Glomerular visceral epithelial cell (primary cell): ENCODE measurements at regions not wholly inside any gene's neighbourhood (a gene's known extent, or its start where the extent isn't known, plus 50 kb on each side); places are given as distances from the start of the nearest gene placed in this dataset.
"Not testable (repeated sequence)": the region's sequence is repeated elsewhere in the genome, so short reads cannot be mapped to it uniquely, and the experiment has no call there.

ENCODE experiments used
- DNase-seq: peaks from one replicate; pipeline ENCODE4 v3.0.0-alpha.2; 2016; ENCODE audit errors: extremely low spot score

DNA sequence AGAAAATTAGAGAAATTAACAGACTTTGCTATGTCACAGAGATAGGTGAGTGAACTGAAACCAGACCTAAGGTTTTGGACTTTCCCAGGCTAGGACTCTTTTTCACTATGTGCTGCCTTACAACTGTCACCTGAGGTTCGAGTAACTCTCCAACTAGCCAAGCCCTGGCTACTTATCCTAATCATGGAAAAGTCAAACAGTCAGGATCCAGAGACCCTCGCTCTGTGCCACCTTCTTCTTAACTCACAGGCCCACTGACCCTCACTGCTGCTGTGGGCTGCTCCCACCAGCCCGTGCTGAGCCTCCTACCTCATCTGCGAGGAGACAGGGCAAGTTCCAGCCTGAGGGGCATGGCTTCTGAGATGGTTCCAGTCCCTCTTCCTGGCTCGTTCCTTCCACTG is 211.4 kb upstream of the KLF14 start:
- no peak for DNase-seq

DNA sequence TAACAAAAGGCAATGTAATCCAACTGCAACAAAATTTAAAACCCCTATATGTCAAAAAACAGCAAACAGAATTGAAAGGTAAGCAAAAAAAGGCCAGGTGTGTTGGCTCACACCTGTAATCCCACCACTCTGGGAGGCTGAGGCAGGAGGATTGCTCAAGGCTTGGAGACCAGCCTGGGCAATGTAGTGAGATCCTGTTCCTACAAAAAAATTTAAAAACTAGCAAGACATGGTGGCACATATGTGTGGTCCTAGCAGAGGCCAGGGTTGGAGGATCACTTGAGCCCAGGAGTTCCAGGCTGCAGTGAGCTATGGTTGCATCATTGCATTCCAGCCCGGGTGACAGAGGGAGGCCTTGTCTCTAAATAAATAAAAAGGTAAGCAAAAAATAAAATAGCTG is 212.1 kb upstream of the KLF14 start:
- DNase-seq = no peak

DNA sequence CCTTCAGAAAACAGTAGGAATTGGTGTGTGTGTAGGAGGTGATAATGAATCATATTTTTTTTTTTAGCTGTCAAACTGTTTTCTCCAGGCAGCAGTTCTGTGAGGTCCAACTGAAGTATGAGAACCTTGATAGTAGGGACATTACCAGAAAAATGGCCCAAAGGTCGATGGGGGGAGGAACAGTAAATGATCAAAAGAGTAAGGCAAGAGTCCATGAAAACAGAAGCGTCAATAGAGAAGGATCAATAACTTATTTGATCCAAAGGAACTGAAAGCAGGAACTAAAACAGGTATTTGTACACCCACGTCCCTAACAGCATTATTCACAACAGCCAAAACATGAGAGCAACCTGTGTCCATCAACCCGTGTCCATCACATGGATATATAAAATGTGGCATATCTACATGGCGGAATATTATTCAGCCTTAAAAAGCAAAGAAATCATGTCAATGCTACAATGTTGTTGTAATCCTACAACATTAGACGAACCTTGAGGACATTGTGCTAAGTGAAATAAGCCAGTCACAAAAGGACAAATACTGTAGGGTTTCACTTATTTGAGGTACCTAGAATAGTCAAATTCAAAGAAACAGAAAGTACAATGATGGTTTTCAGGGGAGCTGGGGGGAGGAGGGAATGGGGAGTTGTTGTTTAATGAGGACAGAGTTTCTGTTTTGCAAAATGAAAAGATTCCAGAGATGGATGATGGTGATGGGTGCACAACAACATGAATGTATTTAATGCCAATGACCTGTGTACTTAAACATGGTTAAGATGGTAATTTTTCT is 214.0 kb upstream of the KLF14 start:
- no peak for DNase-seq

DNA sequence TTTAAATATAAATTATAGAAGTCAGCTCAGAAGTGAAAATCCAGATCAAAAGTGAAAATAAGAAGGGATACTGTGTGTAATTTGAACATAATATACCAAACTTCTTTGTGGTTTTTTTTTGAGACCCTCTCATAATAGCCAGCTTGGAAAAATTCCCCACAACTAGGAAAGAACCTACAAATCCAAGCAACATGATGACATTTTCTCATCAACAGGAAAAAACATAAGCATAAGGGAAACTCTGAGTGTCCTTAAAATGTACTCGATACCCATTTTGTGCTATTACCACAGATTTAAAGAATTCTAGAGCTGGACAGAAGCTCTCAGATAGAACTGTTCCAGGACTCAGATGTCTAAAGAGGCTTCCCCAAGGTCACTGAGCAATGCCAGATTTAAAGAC is 214.8 kb upstream of the KLF14 start:
- DNase-seq = no peak

- DNase-seq = no peak
Observed at GRCh38 chr7:130949550-130949949, 215.5 kb upstream of the KLF14 start.

DNA sequence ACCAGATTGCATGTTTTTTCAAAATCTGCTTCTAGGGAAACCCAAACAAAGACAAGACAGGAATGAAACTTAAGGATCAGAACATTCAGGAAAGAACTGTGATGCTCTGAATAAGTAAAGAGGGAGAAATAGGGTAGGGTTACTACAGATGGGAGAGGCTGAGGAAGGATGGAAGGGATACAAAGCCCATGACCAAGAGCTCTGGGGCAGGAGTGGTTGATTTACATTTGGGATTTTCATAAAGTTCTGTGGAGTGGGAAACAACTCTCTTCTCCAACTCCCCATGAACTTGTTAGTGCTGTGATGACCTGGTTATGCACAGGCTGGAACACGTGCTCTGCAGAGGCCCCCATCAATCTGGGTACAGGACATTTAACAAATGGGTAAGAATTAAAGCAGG is 216.0 kb upstream of the KLF14 start:
- DNase-seq = no peak

GRCh38 chr7:130950741-130951140 is 216.7 kb upstream of the KLF14 start:
- no peak for DNase-seq

DNA sequence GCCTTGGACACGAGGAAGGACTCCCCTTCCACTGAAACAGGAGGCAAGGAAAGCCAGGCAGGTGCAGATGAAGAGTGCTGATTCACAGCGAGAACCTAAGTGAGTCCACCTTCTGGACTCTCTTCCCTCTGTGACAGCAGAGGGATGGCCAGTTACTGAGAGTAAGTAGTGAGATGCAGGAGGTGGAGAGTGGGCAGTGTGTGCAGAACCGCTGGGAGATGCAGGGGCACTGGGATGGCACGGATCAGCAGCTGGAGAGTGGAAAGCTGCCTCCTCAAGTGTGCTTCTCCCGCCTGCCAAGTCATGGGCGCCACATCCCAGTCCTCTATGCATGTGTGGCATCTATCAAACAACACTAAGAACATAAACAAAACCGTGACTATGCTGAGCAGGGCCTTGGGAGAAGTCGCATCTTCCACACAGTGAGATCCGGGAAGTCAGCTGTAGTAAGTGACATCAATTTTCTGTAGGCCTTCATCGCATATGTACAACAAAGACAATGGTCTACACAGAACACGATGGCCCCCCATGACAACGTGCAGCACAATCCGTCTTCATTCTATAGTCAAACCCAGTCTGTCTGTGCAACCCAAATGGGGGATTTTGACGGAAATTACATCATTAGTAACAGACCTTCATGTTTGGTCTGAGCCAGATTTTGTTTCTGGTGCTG is 217.4 kb upstream of the KLF14 start:
- no peak for DNase-seq

GRCh38 chr7:130951976-130952876 is 218.2 kb upstream of the KLF14 start:
- no peak for DNase-seq

GRCh38 chr7:130953196-130953595 is 219.2 kb upstream of the KLF14 start:
- no peak for DNase-seq

DNA sequence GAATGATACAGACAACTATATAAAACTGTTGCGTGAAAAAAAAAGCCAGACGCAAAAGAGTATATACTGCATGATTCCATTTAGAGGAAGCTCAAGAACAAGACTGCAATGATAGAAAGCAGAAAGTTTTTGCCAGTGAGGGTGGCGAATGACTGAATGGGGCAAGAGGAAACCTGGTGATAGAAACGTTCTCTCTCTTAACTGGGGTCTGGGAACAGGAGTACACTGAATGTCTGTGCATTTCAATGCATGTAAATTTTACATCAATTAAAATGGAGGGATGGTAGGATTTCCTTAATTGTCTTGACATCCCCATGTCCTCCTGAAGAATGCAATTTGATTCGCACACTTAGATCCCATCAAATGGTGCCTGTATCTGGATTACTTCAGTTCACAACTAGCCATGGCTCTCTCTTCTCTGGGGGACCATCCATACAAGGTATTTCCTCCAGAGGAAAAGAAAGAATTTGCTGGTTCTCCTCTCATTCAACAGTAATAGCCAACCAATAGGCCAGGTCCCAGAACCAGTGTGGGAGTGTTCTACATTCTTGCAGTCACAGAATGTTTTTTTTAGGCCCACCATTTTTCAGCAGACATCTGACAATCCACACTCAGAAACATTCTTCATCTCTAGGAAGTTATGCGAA is 221.0 kb upstream of the KLF14 start:
- DNase-seq = no peak

DNA sequence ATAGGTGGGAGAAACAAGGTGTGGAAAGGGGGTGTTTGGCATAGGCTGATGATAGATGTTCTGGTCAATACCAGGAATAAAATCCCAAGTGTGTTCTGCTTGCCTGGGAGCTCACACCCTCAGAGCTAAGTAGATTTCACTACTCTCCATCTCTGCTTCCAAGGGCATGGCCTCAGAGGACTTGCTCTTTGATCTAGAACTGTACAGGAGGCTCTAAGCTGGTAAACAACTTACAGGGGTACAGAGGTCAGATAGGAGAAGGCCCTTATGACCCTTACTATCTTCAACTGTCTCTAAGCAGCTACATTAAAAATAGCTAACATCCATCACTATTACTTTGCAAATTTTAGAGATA is 221.5 kb upstream of the KLF14 start:
- DNase-seq = no peak

DNA sequence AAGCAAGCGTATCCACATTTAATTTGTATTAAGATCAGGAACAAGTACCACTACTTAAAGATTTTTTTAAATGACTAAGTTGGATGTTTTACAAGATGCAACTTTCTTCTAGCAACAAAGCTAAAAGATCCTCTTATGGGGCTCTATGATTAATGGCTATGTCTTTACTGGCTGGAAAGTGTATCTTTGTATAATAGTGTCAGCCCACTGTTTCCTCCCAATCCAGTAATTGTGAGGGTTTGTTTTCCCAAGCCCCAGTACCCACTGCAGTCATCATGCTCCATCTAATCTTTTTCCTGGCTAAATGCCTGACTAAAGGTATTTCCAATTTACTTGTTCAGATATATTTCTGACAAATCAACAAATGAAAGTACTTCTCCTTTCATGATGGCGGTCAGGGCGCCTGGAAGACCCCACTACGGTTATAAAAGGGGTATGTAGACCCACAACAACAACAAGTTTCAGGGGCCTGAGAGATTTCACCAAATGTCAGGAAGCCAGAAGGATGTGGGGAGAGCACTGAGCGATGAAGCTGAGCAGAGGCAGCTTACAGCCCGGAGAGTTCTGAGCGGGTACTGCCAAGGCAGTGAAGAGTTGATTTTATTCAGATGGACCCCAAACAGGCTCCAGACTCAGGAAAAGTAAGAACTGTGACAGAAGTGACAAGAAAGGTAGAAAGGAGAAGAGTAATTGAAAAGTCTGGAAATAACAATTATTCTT is 222.6 kb upstream of the KLF14 start:
- no peak for DNase-seq

DNA sequence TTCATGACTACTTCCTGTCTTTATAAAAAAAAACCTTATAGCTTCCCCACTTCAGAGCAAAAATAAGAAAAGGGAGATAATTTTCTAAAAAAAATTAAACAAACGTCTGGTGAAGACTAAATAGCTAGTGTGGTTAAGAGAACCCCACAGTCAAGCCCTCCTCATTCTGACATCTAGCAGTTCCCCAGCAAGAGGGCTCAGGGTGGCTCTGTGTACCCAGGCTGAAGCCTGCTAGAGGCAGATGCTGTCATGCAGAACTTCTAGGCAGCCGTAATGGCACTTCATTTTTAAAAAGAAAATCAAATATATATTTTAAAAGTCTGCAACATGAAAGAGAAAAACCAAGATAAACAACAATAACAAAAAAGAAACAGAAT is 223.1 kb upstream of the KLF14 start:
- no peak for DNase-seq

GRCh38 chr7:130957722-130958435 is 223.9 kb upstream of the KLF14 start:
- not testable (repeated sequence) for DNase-seq

- DNase-seq = no peak
Observed at GRCh38 chr7:130958846-130959245, 224.8 kb upstream of the KLF14 start.

- DNase-seq = peak; percentile 77
Observed at GRCh38 chr7:130959743-130960207, 225.8 kb upstream of the KLF14 start.

DNA sequence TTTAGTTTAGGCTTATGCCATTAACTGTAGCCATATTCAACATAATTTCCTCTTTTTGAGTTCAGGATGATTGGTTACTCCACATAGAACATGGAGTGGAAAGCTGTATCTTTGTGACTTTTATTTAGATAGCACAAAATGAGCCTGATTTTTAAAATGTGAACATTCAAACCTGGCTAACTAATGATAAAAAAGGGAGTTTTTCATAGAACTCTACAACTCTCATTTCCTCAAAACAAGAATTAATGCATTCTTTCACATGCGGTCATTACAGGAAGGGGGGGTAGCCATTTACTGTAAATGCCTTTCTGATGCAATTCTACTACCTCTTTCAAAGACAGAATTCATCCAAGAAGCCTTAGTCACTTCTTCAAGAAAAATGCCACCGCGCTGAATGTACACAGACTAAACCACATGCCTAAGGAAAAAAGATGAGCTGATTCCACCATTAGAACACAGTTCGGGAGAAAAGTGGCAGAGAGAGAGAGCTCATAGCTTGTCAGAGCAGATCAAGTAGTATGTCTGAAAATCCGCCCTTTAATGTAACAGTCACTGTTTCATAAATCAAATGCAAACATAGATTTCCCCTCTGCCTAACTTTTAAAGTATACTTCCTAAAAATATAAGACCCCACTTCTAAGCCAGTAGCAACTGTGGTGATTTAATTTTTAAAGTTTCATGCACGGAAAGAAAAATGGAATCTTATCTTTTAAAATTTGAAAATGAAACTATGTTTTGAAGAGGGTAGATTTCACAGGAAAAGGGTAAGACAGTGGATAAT is 226.4 kb upstream of the KLF14 start:
- peak; percentile 93 for DNase-seq

DNA sequence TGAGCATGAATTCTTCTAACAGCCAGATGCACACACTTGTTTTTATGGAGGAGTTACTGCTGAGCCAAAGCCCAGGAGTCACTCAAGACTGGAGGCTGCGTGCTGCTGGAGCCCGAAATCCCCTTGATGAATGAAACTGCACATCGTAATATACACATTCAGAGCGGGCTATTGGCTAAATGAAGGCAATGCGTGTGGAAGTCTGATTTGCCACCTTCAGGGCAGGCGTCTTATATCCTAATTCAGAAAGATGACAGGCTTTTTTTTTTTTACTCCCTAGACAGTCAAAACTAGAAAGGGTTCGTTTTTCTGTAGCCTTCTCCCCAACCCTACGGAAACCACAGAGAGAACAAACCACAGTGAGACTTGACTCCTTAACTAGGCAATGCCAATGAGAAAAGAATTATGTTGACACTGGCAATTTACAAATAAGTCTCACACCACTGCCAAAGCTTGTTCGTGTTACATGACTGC is 227.2 kb upstream of the KLF14 start:
- peak; percentile 73 for DNase-seq

- DNase-seq = no peak
Observed at GRCh38 chr7:130962109-130962508, 228.1 kb upstream of the KLF14 start.
